ENCODE measurements at regions not wholly inside any gene's neighbourhood (a gene's known extent, or its start where the extent isn't known, plus 50 kb on each side); places are given as distances from the start of the nearest gene placed in this dataset.
A peak's percentile ranks its signal among the peaks of the same experiment; 100 is the strongest.

- DNase-seq, result no peak
Observed at GRCh38 chr1:87439821-87440220, 111.1 kb downstream of the LMO4 start.

- DNase-seq, result peak in 1 of 5 donors; percentile 78
Observed at GRCh38 chr1:87449348-87449963, 120.8 kb downstream of the LMO4 start.

GRCh38 chr1:87450136-87450535 lies 121.5 kb downstream of the LMO4 start:
- DNase-seq, result no peak

- peak in 1 of 5 donors; percentile 29 for DNase-seq
Observed at GRCh38 chr1:87450615-87451209, 122.0 kb downstream of the LMO4 start.

GRCh38 chr1:87451229-87451920 lies 122.7 kb downstream of the LMO4 start:
- no peak for DNase-seq

- no peak for DNase-seq
Observed at GRCh38 chr1:87452648-87453047, 124.0 kb downstream of the LMO4 start.

- no peak for DNase-seq
Observed at GRCh38 chr1:87457408-87457807, 128.7 kb downstream of the LMO4 start.

- no peak for DNase-seq
Observed at GRCh38 chr1:87462894-87463293, 134.2 kb downstream of the LMO4 start.

GRCh38 chr1:87464022-87464490 lies 135.4 kb downstream of the LMO4 start:
- DNase-seq, result peak in 1 of 5 donors; percentile 15

GRCh38 chr1:87466621-87467020 lies 137.9 kb downstream of the LMO4 start:
- no peak for DNase-seq

GRCh38 chr1:87472716-87473115 lies 144.0 kb downstream of the LMO4 start:
- no peak for DNase-seq

GRCh38 chr1:87473203-87473661 lies 144.6 kb downstream of the LMO4 start:
- DNase-seq, result no peak

GRCh38 chr1:87474098-87474497 lies 145.4 kb downstream of the LMO4 start:
- no peak for DNase-seq

- no peak for DNase-seq
Observed at GRCh38 chr1:87478231-87478630, 149.6 kb downstream of the LMO4 start.

- DNase-seq, result no peak
Observed at GRCh38 chr1:87495147-87495546, 166.5 kb downstream of the LMO4 start.

- no peak for DNase-seq
Observed at GRCh38 chr1:87495870-87496269, 167.2 kb downstream of the LMO4 start.

GRCh38 chr1:87497380-87498203 lies 168.9 kb downstream of the LMO4 start:
- no peak for DNase-seq

GRCh38 chr1:87501738-87502137 lies 173.1 kb downstream of the LMO4 start:
- no peak for DNase-seq

GRCh38 chr1:87505391-87505983 lies 176.8 kb downstream of the LMO4 start:
- no peak for DNase-seq

- DNase-seq, result no peak
Observed at GRCh38 chr1:87506147-87506546, 177.5 kb downstream of the LMO4 start.

- DNase-seq, result no peak
Observed at GRCh38 chr1:87508247-87508787, 179.6 kb downstream of the LMO4 start.

GRCh38 chr1:87510540-87510939 lies 181.9 kb downstream of the LMO4 start:
- no peak for DNase-seq
